Calu3 (cell line): ENCODE measurements at regions not wholly inside any gene's neighbourhood (a gene's known extent, or its start where the extent isn't known, plus 50 kb on each side); places are given as distances from the start of the nearest gene placed in this dataset.

Experiments
- BruUV-seq: library from RNA; stranded (reverse); fragments of 400-500 nt; replicated peaks from 2 replicates; lab custom pipeline; 2021; lab: Mats Ljungman, UMichigan
- CTCF ChIA-PET: fragments of 300-600 bp; sonication (Branson Sonifier 250); formaldehyde crosslinking; loops from one replicate; lab custom pipeline; 2022; ENCODE audit warnings: antibody characterized with exemption; lab: Charles Lee
- DNase-seq: peaks from one replicate; pipeline ENCODE4 v3.0.0; 2022
- H3K27ac Mint-ChIP-seq: one replicate; pipeline ENCODE4 v1.8.0; 2022; ENCODE audit warnings: mixed read lengths; ENCODE audit not compliant: unreplicated experiment
- H3K27me3 Mint-ChIP-seq: one replicate; pipeline ENCODE4 v1.8.0; 2022; ENCODE audit warnings: mixed read lengths; ENCODE audit not compliant: unreplicated experiment
- H3K36me3 Mint-ChIP-seq: one replicate; pipeline ENCODE4 v1.8.0; 2022; ENCODE audit warnings: mild to moderate bottlenecking, moderate library complexity, mixed read lengths; ENCODE audit not compliant: insufficient read depth, unreplicated experiment
- H3K4me1 Mint-ChIP-seq: one replicate; pipeline ENCODE4 v1.8.0; 2022; ENCODE audit warnings: mild to moderate bottlenecking, low read depth, mixed read lengths; ENCODE audit not compliant: unreplicated experiment
- H3K4me3 Mint-ChIP-seq: one replicate; pipeline ENCODE4 v1.8.0; 2022; ENCODE audit warnings: mild to moderate bottlenecking, low read depth, moderate library complexity, mixed read lengths; ENCODE audit not compliant: unreplicated experiment
- H3K9me3 Mint-ChIP-seq: one replicate; pipeline ENCODE4 v1.8.0; 2022; ENCODE audit warnings: low read depth, mixed read lengths; ENCODE audit not compliant: unreplicated experiment
- CTCF ChIP-seq: fragments of 200-600 bp; IDR thresholded peaks from one replicate; pipeline ENCODE4 v1.8.0; 2022; ENCODE audit warnings: antibody characterized with exemption; ENCODE audit not compliant: unreplicated experiment
- intact Hi-C: fragments of 100-400 bp; cut with micrococcal nuclease; formaldehyde crosslinking; loops from one replicate; pipeline ENCODE4 v1.10.0; 2022; ENCODE audit not compliant: unreplicated experiment

DNA sequence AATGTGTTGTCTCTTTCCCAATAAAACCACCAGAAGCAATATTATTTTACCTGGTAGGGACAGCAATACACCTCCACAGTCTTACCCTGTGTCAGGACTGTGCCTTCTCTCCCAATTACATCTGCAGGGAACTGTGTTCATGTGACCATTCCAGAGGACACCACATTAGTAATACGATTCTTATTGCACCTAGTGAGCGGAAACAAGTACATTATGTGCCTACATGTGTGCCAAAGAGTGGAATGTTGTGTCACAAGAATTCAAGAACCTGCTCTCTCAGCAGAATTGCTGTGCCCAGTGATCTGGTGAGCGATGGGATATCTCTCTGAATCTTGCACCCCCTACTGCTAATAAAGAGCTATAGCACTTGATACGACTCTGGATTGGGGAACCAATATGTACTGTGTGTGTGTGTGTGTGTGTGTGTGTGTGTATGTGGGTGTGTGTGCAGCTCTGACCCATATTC lies 57.4 kb upstream of the FOXC1 start:
- peaks cover 23% of the 10 kb centered on the region for H3K27me3 Mint-ChIP-seq
- no peak for TF ChIP-seq CTCF
- H3K27ac Mint-ChIP-seq: no peak overlapping the region
- intact Hi-C loops: no loop called here
- no TSS peak for BruUV-seq
- H3K4me3 Mint-ChIP-seq: no peak overlapping the region
- H3K9me3 Mint-ChIP-seq: no peaks in the 10 kb centered on the region
- CTCF ChIA-PET: interaction anchor here (1.4 kb wide), 1 partner anchor 54 kb away, joined by 3 read pairs; no protein-coding TSS in a partner anchor
- DNase-seq: peak; percentile 3
- peaks cover 5% of the 10 kb centered on the region for H3K36me3 Mint-ChIP-seq
- H3K4me1 Mint-ChIP-seq: peaks cover 9% of the 10 kb centered on the region

GRCh38 chr6:1553562-1554083 lies 56.1 kb upstream of the FOXC1 start:
- intact Hi-C loops: no loop called here
- BruUV-seq: no TSS peak
- no peak for TF ChIP-seq CTCF
- Mint-ChIP-seq H3K27me3 (peaks cover 23% of the 10 kb centered on the region), H3K4me3 (no peak overlapping the region), H3K4me1 (peaks cover 9% of the 10 kb centered on the region), H3K9me3 (no peaks in the 10 kb centered on the region), H3K27ac (no peak overlapping the region), H3K36me3 (peaks cover 5% of the 10 kb centered on the region)
- CTCF ChIA-PET: no interaction called here
- DNase-seq: no peak

DNA sequence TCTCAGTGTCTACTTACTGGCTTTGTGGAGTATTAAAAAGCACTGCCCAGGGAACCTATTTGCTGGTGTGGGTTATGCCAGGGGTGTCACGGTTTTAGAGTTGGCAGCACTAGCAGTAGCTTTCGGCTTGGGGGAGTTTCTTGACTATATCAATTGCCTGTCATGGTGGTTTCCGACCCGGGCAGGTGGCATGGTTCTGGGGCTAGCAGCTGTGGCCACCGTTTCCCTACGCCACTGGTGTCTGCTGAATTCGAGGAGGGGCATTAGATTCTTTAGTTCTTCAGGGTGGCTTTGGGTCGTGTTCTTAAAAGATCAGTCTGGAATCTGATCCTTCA lies 55.6 kb upstream of the FOXC1 start:
- no peaks in the 10 kb centered on the region for H3K9me3 Mint-ChIP-seq
- no peak for DNase-seq
- no TSS peak for BruUV-seq
- intact Hi-C loops: no loop called here
- H3K27me3 Mint-ChIP-seq: peaks cover 25% of the 10 kb centered on the region
- no peak overlapping the region for H3K27ac Mint-ChIP-seq
- no peak for TF ChIP-seq CTCF
- peak overlapping the region; percentile 75 for H3K4me3 Mint-ChIP-seq
- H3K36me3 Mint-ChIP-seq: peaks cover 5% of the 10 kb centered on the region
- CTCF ChIA-PET: no interaction called here
- peaks cover 9% of the 10 kb centered on the region for H3K4me1 Mint-ChIP-seq

DNA sequence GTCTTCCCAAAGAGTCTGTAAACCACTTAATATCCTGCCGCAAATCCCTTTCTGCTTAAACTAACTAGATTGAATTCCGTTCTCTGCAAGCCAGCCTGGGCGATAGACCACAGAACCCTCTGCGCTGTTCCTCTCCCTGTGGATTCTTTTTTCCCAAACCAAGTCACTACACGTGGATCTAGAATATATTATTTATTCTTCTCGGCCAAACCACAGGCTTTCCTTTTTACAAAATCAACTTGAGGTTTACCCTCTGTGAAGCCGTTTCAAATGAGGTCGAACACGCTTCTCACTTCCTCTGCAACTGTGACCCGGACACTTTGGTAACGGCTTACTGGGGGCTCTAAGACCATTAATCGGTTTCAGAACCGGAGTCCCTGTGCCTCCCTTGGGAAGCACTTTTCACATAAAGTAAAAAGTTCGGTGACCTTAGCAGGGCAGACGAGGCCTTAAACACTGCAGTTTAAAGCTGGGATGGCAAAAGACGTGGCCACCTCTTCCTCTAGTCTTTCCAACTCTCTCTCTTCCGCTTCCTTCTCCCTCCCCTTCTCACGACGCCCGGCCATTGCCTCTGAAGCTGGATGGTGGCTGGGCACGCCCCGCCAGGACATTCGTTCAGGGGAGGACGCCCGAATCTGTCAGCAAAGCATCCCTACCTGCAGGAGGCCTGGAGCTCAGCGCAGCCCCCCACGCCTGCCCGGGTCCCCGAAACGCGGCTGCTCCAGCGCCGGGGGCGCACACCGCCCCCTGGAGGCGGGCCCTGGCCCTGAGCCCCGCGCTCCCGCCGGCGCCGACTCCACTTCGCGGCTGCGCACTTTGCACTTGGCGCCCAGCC lies 55.0 kb upstream of the FOXC1 start:
- peak overlapping the region; percentile 69 for H3K27ac Mint-ChIP-seq
- H3K36me3 Mint-ChIP-seq: peaks cover 5% of the 10 kb centered on the region
- H3K9me3 Mint-ChIP-seq: no peaks in the 10 kb centered on the region
- peaks cover 31% of the 10 kb centered on the region for H3K27me3 Mint-ChIP-seq
- DNase-seq: peak; percentile 61
- peak; percentile 65 for TF ChIP-seq CTCF
- BruUV-seq: no TSS peak
- peaks cover 9% of the 10 kb centered on the region for H3K4me1 Mint-ChIP-seq
- H3K4me3 Mint-ChIP-seq: peak overlapping the region; percentile 75
- intact Hi-C loops: no loop called here
- CTCF ChIA-PET: no interaction called here
